ENCODE measurements at regions not wholly inside any gene's neighbourhood (a gene's known extent, or its start where the extent isn't known, plus 50 kb on each side); places are given as distances from the start of the nearest gene placed in this dataset.

DNA sequence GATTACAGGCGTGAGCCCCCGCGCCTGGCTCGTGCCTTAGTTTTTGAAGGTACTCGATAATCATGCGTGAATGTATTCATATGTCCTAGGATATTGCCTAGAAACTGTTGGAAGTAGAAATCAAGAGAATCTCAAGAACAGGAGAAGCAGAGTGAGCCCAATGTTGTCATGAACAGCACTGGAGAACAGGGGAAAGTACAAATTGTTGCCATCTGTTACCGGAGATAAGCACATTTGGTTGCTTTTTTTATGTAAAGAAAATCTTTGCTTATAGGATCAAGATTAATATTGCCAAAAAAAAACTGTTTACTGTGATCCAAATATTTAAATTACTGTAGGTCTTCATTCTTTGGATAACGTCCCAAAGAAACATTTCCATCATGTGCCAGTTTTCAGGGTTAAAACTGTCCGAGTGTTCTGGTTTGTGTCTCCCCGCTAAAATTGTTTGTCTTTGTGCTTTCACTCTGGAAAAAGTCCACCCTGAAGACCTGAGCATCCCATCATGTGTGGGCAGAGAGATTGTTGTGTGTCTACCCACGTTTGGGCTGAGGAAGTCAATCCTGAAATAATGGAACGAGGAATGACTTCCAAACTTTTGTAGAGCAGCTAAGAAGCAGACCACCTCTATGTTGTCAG, 95.7 kb upstream of the CELF2 start:
- TF ChIP-seq, protein P1, sequence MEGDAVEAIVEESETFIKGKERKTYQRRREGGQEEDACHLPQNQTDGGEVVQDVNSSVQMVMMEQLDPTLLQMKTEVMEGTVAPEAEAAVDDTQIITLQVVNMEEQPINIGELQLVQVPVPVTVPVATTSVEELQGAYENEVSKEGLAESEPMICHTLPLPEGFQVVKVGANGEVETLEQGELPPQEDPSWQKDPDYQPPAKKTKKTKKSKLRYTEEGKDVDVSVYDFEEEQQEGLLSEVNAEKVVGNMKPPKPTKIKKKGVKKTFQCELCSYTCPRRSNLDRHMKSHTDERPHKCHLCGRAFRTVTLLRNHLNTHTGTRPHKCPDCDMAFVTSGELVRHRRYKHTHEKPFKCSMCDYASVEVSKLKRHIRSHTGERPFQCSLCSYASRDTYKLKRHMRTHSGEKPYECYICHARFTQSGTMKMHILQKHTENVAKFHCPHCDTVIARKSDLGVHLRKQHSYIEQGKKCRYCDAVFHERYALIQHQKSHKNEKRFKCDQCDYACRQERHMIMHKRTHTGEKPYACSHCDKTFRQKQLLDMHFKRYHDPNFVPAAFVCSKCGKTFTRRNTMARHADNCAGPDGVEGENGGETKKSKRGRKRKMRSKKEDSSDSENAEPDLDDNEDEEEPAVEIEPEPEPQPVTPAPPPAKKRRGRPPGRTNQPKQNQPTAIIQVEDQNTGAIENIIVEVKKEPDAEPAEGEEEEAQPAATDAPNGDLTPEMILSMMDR (conservative IDR thresholded peaks at IDR 0.05; ENCODE audit: control insufficient read depth, insufficient read depth, low read depth, low read length) = no peak
- H3K4me3 ChIP-seq (ENCODE audit: control insufficient read depth, low read depth, low read length) = no peak overlapping the region
- DNase-seq (ENCODE audit: low read depth) = no peak

DNA sequence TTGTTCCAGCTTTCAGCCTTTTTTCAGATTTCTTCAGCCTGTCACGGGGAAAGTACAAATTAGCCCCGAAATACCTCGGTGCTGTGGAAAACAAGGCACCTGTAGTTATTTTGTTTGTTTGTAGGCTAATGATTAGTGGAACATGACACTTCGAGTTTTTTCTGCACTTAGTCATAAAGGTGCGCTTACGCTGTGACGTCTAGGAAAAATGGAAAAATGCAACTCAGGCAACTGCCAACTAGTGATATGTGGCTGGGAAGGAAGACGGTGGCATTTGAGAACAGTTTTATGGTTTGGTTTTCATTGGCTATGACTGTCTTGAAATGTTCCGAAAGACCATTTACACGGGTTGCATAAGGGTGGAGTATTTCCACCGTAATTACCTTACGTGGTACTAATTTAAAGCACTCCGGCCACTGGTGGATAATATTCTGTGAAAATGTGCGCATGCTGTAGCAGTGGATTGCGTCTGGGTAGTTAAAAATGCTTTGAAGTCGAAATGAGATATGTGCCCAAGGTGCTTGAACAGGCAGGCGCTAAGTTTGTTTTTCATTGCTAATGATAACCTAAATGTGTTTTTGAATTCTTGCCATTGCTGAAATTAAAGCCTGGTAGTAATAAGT, 94.5 kb upstream of the CELF2 start:
- H3K4me3 ChIP-seq (ENCODE audit: control insufficient read depth, low read depth, low read length) = no peak overlapping the region
- no peak for DNase-seq (ENCODE audit: low read depth)
- TF ChIP-seq, protein P1 (conservative IDR thresholded peaks at IDR 0.05; ENCODE audit: control insufficient read depth, insufficient read depth, low read depth, low read length) = no peak

DNA sequence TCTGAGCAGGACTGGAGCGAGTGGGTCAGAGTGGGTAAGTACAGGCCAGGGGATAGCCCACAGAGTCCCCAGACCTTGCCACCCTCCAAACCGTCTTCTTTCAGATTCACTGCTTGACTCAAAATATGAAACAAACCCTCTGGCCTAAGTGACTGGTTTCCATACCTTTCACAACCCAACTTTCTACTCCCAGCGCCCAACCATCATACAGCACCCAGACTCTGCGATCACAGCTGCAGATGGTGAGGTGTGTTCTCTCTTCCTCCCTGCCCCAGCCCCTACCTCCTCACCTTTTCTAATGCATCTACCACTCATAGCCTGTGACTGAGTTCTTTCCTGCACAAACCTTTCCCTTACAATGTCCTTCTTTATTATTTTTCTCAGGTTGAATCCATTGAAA, 92.0 kb upstream of the CELF2 start:
- no peak for DNase-seq (ENCODE audit: low read depth)
- TF ChIP-seq, protein P1 (conservative IDR thresholded peaks at IDR 0.05; ENCODE audit: control insufficient read depth, insufficient read depth, low read depth, low read length) = no peak
- no peak overlapping the region for H3K4me3 ChIP-seq (ENCODE audit: control insufficient read depth, low read depth, low read length)

DNA sequence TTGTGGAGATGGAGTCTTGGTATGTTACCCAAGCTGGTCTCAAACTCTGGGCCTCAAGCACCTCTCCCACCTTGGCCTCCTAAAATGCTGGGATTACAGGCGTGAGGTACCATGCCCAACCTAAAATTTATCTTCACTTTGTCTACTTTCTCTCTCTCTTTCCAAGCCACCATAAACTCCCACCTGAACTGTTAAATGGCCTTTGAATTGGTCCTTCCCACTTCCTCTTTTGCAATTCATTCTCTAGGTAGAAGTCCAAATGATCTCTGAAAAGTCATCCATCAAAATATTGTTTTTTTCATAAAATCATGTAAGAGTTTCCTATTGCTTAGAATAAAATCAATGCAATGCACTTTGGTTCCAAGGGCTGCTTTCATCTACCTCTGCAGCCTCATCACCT, 90.1 kb upstream of the CELF2 start:
- no peak for DNase-seq (ENCODE audit: low read depth)
- TF ChIP-seq, protein P1 (conservative IDR thresholded peaks at IDR 0.05; ENCODE audit: control insufficient read depth, insufficient read depth, low read depth, low read length) = no peak
- H3K4me3 ChIP-seq (ENCODE audit: control insufficient read depth, low read depth, low read length) = no peak overlapping the region

DNA sequence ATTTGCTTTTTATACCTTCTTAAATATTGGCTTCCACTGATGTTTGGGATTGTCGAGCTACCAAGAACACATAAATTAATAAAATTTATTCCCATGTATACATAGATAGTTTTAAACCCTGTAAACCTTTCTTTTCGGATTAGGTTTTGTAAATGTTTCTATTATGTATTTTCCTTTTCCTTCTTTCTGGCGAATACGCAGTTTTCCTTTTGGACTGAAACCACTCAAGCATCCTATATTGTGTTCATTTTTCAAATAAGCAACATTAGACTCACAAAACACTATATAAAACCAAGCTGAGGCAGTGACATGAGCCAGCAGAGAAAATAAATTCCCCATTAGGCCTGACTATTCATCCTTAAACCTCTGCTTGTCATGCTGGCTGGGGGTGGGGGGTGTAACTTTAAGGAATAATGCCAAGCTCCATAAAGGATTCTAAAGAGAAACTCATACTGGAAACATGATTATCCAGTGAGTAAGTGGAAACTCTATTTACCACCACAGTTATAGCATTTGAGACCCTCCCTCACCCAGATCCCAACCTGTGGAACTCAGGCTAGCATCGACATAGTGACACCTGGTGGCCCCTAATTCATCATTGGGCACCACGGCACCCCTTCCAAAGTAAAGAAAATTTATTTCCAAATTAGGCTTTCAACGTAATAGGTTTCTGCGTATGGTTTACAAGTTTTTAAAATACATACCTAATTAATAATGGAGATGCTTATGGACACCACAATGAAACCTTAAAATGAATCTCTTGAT, 86.5 kb upstream of the CELF2 start:
- DNase-seq (ENCODE audit: low read depth) = no peak
- H3K4me3 ChIP-seq (ENCODE audit: control insufficient read depth, low read depth, low read length) = no peak overlapping the region
- TF ChIP-seq, protein P1 (conservative IDR thresholded peaks at IDR 0.05; ENCODE audit: control insufficient read depth, insufficient read depth, low read depth, low read length) = no peak

DNA sequence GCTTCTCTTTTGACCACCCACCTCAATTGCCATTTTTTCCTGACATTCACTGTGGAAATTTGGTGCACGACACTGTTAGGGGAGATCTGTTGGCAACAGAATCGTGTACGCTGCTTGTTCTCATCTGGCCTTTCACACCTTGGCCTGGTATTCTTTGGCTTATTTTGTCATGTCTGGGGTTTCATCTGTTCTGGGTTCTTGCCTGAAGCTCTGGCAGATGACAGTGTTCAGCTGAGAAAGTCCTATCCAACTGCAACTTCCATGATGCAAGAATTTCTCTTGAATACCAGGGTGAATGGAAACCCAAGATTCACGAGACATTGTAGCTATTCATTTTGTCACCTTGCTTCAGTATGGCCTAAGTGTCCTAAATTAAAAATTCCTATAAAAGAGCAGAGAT, 82.6 kb upstream of the CELF2 start:
- TF ChIP-seq, protein P1 (conservative IDR thresholded peaks at IDR 0.05; ENCODE audit: control insufficient read depth, insufficient read depth, low read depth, low read length) = no peak
- no peak for DNase-seq (ENCODE audit: low read depth)
- no peak overlapping the region for H3K4me3 ChIP-seq (ENCODE audit: control insufficient read depth, low read depth, low read length)
